ENCODE measurements at regions not wholly inside any gene's neighbourhood (a gene's known extent, or its start where the extent isn't known, plus 50 kb on each side); places are given as distances from the start of the nearest gene placed in this dataset.
A peak's percentile ranks its signal among the peaks of the same experiment; 100 is the strongest.
"Not testable (repeated sequence)": the region's sequence is repeated elsewhere in the genome, so short reads cannot be mapped to it uniquely, and the experiment has no call there.

- DNase-seq (ENCODE audit: low spot score), result no peak
Observed at GRCh38 chr15:35929740-35930444, 383.9 kb upstream of the DPH6 start.

- no peak for DNase-seq (ENCODE audit: low spot score)
Observed at GRCh38 chr15:35931799-35932341, 385.9 kb upstream of the DPH6 start.

- peak; percentile 11 for DNase-seq (ENCODE audit: low spot score)
Observed at GRCh38 chr15:35932531-35932930, 386.6 kb upstream of the DPH6 start.

- no peak for DNase-seq (ENCODE audit: low spot score)
Observed at GRCh38 chr15:35933531-35933930, 387.6 kb upstream of the DPH6 start.

GRCh38 chr15:35934383-35935049 is 388.6 kb upstream of the DPH6 start:
- no peak for DNase-seq (ENCODE audit: low spot score)

GRCh38 chr15:35936284-35936683 is 390.3 kb upstream of the DPH6 start:
- no peak for DNase-seq (ENCODE audit: low spot score)

GRCh38 chr15:35937380-35937779 is 391.4 kb upstream of the DPH6 start:
- no peak for DNase-seq (ENCODE audit: low spot score)

GRCh38 chr15:35944945-35945585 is 399.1 kb upstream of the DPH6 start:
- no peak for DNase-seq (ENCODE audit: low spot score)

GRCh38 chr15:35953424-35953823 is 407.5 kb upstream of the DPH6 start:
- DNase-seq (ENCODE audit: low spot score), result no peak

- no peak for DNase-seq (ENCODE audit: low spot score)
Observed at GRCh38 chr15:35956056-35956455, 410.1 kb upstream of the DPH6 start.

- no peak for DNase-seq (ENCODE audit: low spot score)
Observed at GRCh38 chr15:35958021-35958420, 412.1 kb upstream of the DPH6 start.

- no peak for DNase-seq (ENCODE audit: low spot score)
Observed at GRCh38 chr15:35958975-35959374, 413.0 kb upstream of the DPH6 start.

GRCh38 chr15:35963326-35963725 is 417.4 kb upstream of the DPH6 start:
- no peak for DNase-seq (ENCODE audit: low spot score)

GRCh38 chr15:35966781-35967180 is 420.8 kb upstream of the DPH6 start:
- no peak for DNase-seq (ENCODE audit: low spot score)

GRCh38 chr15:35967968-35968367 is 422.0 kb upstream of the DPH6 start:
- not testable (repeated sequence) for DNase-seq (ENCODE audit: low spot score)

- no peak for DNase-seq (ENCODE audit: low spot score)
Observed at GRCh38 chr15:35973029-35973428, 427.1 kb upstream of the DPH6 start.

GRCh38 chr15:35974052-35974451 is 428.1 kb upstream of the DPH6 start:
- DNase-seq (ENCODE audit: low spot score), result no peak

- DNase-seq (ENCODE audit: low spot score), result no peak
Observed at GRCh38 chr15:35975941-35976340, 430.0 kb upstream of the DPH6 start.

GRCh38 chr15:35979608-35980007 is 433.6 kb upstream of the DPH6 start:
- DNase-seq (ENCODE audit: low spot score), result no peak

- DNase-seq (ENCODE audit: low spot score), result no peak
Observed at GRCh38 chr15:35980719-35981118, 434.8 kb upstream of the DPH6 start.

- DNase-seq (ENCODE audit: low spot score), result no peak
Observed at GRCh38 chr15:35986191-35986721, 440.3 kb upstream of the DPH6 start.

- DNase-seq (ENCODE audit: low spot score), result no peak
Observed at GRCh38 chr15:35987056-35987455, 441.1 kb upstream of the DPH6 start.

- DNase-seq (ENCODE audit: low spot score), result no peak
Observed at GRCh38 chr15:35991386-35991785, 445.4 kb upstream of the DPH6 start.
